IMR-90 (cell line): ENCODE measurements at regions not wholly inside any gene's neighbourhood (a gene's known extent, or its start where the extent isn't known, plus 50 kb on each side); places are given as distances from the start of the nearest gene placed in this dataset.

Experiments used
- ATAC-seq: fragments of 200-7000 bp; cut with Tn5 transposase; 2 replicates; pipeline ENCODE4 v1.9.1; 2020; ENCODE audit warnings: low read depth, mild to moderate bottlenecking, moderate library complexity
- BruUV-seq: library from RNA; stranded (reverse); fragments of 400-500 nt; replicated peaks from 2 replicates; lab custom pipeline; 2021; lab: Mats Ljungman, UMichigan
- CTCF ChIA-PET: fragments of 300-600 bp; formaldehyde crosslinking; extraction: SDS; loops from one replicate; lab custom pipeline; 2021; ENCODE audit warnings: antibody characterized with exemption; lab: Yijun Ruan, JAX
- POLR2A ChIA-PET: fragments of 300-600 bp; sonication (Branson Sonifier 250); formaldehyde crosslinking; loops from one replicate; lab custom pipeline; 2022; ENCODE audit warnings: antibody characterized with exemption; ENCODE audit not compliant: unreplicated experiment; lab: Charles Lee
- DNase-seq: peaks from one replicate; pipeline ENCODE4 v3.0.0; 2013
- H2AFZ ChIP-seq: replicated peaks from 2 replicates; pipeline ENCODE3; 2013; ENCODE audit warnings: low read length, mild to moderate bottlenecking; ENCODE audit not compliant: poor library complexity
- H2AK5ac ChIP-seq: 2 replicates; pipeline ENCODE4 v1.6.1; 2013; ENCODE audit warnings: low read depth, low read length, inconsistent platforms
- H2AK9ac ChIP-seq: replicated peaks from 2 replicates; pipeline ENCODE3; 2013; ENCODE audit warnings: mild to moderate bottlenecking, low read depth, low read length, moderate library complexity; ENCODE audit not compliant: poor library complexity
- H2BK120ac ChIP-seq: 2 replicates; pipeline ENCODE4 v1.6.1; 2013; ENCODE audit warnings: low read depth, low read length, inconsistent platforms
- H2BK15ac ChIP-seq: 3 replicates; pipeline ENCODE4 v1.6.1; 2013; ENCODE audit warnings: low read depth, low read length, inconsistent platforms
- H2BK20ac ChIP-seq: 2 replicates; pipeline ENCODE4 v1.6.1; 2013; ENCODE audit warnings: low read depth, mild to moderate bottlenecking, inconsistent platforms, low read length, moderate library complexity
- H2BK5ac ChIP-seq: 2 replicates; pipeline ENCODE4 v1.6.1; 2013; ENCODE audit warnings: mild to moderate bottlenecking, low read depth, low read length, inconsistent platforms; ENCODE audit not compliant: poor library complexity, severe bottlenecking
- H3K14ac ChIP-seq: replicated peaks from 2 replicates; pipeline ENCODE4 v1.6.1; 2013; ENCODE audit warnings: low read depth, low read length, inconsistent platforms
- H3K18ac ChIP-seq: 2 replicates; pipeline ENCODE4 v1.6.1; 2013; ENCODE audit warnings: low read depth, low read length, control low read depth
- H3K23ac ChIP-seq: 2 replicates; pipeline ENCODE4 v1.6.1; 2013; ENCODE audit warnings: low read depth, low read length, inconsistent platforms
- H3K27ac ChIP-seq: 2 replicates; pipeline ENCODE4 v1.5.1; 2013; ENCODE audit warnings: mild to moderate bottlenecking, control low read depth, low read length; ENCODE audit not compliant: insufficient read depth
- H3K27me3 ChIP-seq: 2 replicates; pipeline ENCODE4 v1.6.1; 2013; ENCODE audit warnings: low read length; ENCODE audit not compliant: control insufficient read depth, insufficient read depth
- H3K36me3 ChIP-seq: 2 replicates; pipeline ENCODE4 v1.6.1; 2013; ENCODE audit warnings: low read length, mixed read lengths; ENCODE audit not compliant: control insufficient read depth, insufficient read depth
- H3K4ac ChIP-seq: 2 replicates; pipeline ENCODE4 v1.6.1; 2013; ENCODE audit warnings: low read depth, low read length, inconsistent platforms
- H3K4me1 ChIP-seq: 2 replicates; pipeline ENCODE4 v1.6.1; 2013; ENCODE audit warnings: low read length, mixed read lengths; ENCODE audit not compliant: control insufficient read depth, insufficient read depth
- H3K4me2 ChIP-seq: 2 replicates; pipeline ENCODE4 v1.6.1; 2013; ENCODE audit warnings: low read depth, mild to moderate bottlenecking, control low read depth, low read length, moderate library complexity
- H3K4me3 ChIP-seq: 2 replicates; pipeline ENCODE4 v1.5.1; 2013; ENCODE audit warnings: low read depth, mild to moderate bottlenecking, control low read depth, low read length, moderate library complexity; ENCODE audit not compliant: insufficient read depth
- H3K56ac ChIP-seq: 2 replicates; pipeline ENCODE4 v1.6.1; 2013; ENCODE audit warnings: low read length, inconsistent platforms; ENCODE audit not compliant: insufficient read depth; ENCODE audit errors: extremely low read depth
- H3K79me1 ChIP-seq, 2 experiments: 2 replicates each; pipeline ENCODE4 v1.6.1; 2013; ENCODE audit warnings: low read length in 2 of 2, inconsistent platforms in 1 of 2, low read depth in 1 of 2
- H3K9ac ChIP-seq: 2 replicates; pipeline ENCODE4 v1.6.1; 2013; ENCODE audit warnings: low read depth, low read length, control low read depth
- H3K9me1 ChIP-seq: 2 replicates; pipeline ENCODE4 v1.6.1; 2013; ENCODE audit warnings: low read length, inconsistent platforms; ENCODE audit not compliant: insufficient read depth
- H3K9me3 ChIP-seq: 2 replicates; pipeline ENCODE4 v1.6.1; 2013; ENCODE audit warnings: low read length; ENCODE audit not compliant: control insufficient read depth, insufficient read depth
- H4K20me1 ChIP-seq: 2 replicates; pipeline ENCODE4 v1.6.1; 2013; ENCODE audit warnings: low read length, inconsistent platforms; ENCODE audit not compliant: insufficient read depth
- H4K5ac ChIP-seq: 2 replicates; pipeline ENCODE4 v1.6.1; 2013; ENCODE audit warnings: mild to moderate bottlenecking, low read depth, low read length, control low read depth
- H4K8ac ChIP-seq, 2 experiments: 2 replicates each; pipeline ENCODE4 v1.6.1; 2013; ENCODE audit warnings: low read depth in 2 of 2, low read length in 2 of 2, control low read depth in 1 of 2, inconsistent platforms in 1 of 2
- H4K91ac ChIP-seq: 2 replicates; pipeline ENCODE4 v1.6.1; 2013; ENCODE audit warnings: low read depth, low read length, inconsistent platforms; ENCODE audit not compliant: insufficient read depth
- BHLHE40 ChIP-seq: fragments of 150-350 bp; IDR thresholded peaks from 2 replicates; pipeline ENCODE4 v1.6.1; 2016; ENCODE audit warnings: mild to moderate bottlenecking, low read depth, low read length
- CEBPB ChIP-seq: IDR thresholded peaks from 2 replicates; pipeline ENCODE4 v1.6.1; 2012; ENCODE audit warnings: low read depth, low read length, improper control_type of control experiment
- CHD1 ChIP-seq: IDR thresholded peaks from 2 replicates; pipeline ENCODE4 v1.6.1; 2012; ENCODE audit warnings: low read depth, low read length, improper control_type of control experiment
- CTCF ChIP-seq: conservative IDR thresholded peaks from 2 replicates; pipeline ENCODE4 v1.5.1; 2012; ENCODE audit warnings: mild to moderate bottlenecking, low read depth, low read length, improper control_type of control experiment
- FOS ChIP-seq: fragments of 150-350 bp; IDR thresholded peaks from 2 replicates; pipeline ENCODE4 v1.6.1; 2016; ENCODE audit warnings: low read depth, low read length
- MAFK ChIP-seq: IDR thresholded peaks from 2 replicates; pipeline ENCODE4 v1.6.1; 2012; ENCODE audit warnings: low read depth, low read length, improper control_type of control experiment
- MAZ ChIP-seq: IDR thresholded peaks from 2 replicates; pipeline ENCODE4 v1.6.1; 2012; ENCODE audit warnings: low read depth, mild to moderate bottlenecking, low read length, improper control_type of control experiment, moderate library complexity, borderline replicate concordance
- MXI1 ChIP-seq: IDR thresholded peaks from 2 replicates; pipeline ENCODE4 v1.6.1; 2012; ENCODE audit warnings: low read depth, mild to moderate bottlenecking, low read length, moderate library complexity, borderline replicate concordance
- NFE2L2 ChIP-seq: fragments of 150-350 bp; IDR thresholded peaks from 2 replicates; pipeline ENCODE4 v1.6.1; 2016; ENCODE audit warnings: low read depth, mild to moderate bottlenecking, low read length
- RAD21 ChIP-seq: IDR thresholded peaks from 2 replicates; pipeline ENCODE4 v1.6.1; 2012; ENCODE audit warnings: low read length, improper control_type of control experiment
- RCOR1 ChIP-seq: IDR thresholded peaks from 2 replicates; pipeline ENCODE4 v1.6.1; 2012; ENCODE audit warnings: mild to moderate bottlenecking, low read length, improper control_type of control experiment; ENCODE audit not compliant: insufficient replicate concordance
- RFX5 ChIP-seq: IDR thresholded peaks from 2 replicates; pipeline ENCODE4 v1.8.0; 2012; ENCODE audit warnings: low read depth, mild to moderate bottlenecking, low read length, moderate library complexity
- SMC3 ChIP-seq: fragments of 150-350 bp; IDR thresholded peaks from 2 replicates; pipeline ENCODE4 v1.6.1; 2016; ENCODE audit warnings: low read depth, mild to moderate bottlenecking, antibody characterized with exemption, low read length, moderate library complexity
- USF2 ChIP-seq: fragments of 150-350 bp; IDR thresholded peaks from 2 replicates; pipeline ENCODE4 v1.6.1; 2017; ENCODE audit warnings: mild to moderate bottlenecking, antibody characterized with exemption, low read length, low read depth
- WGBS, 2 experiments: methylation state at CpG; one replicate each; pipeline versions ENCODE4 v1.1.5 to v1.1.7; 2013; ENCODE audit warnings: missing lambda C conversion rate in 2 of 2; ENCODE audit not compliant: insufficient read length in 1 of 2; ENCODE audit errors: extremely low coverage in 2 of 2; 5-methylcytosine and 5-hydroxymethylcytosine counted together
- dilution Hi-C: fragments of 300-500 bp; cut with HindIII; formaldehyde crosslinking; loops from one replicate; pipeline ENCODE4 v1.14.3; 2018; ENCODE audit warnings: low sequenced_read_pairs; ENCODE audit not compliant: unreplicated experiment
- in situ Hi-C: fragments of 300-500 bp; cut with MboI; formaldehyde crosslinking; loops from 3 replicates; pipeline ENCODE4 v1.14.3; 2019; ENCODE audit warnings: low sequenced_read_pairs, inconsistent platforms, mixed read lengths
- intact Hi-C: fragments of 100-400 bp; cut with micrococcal nuclease; formaldehyde crosslinking; loops from 2 replicates; pipeline ENCODE4 v1.10.0; 2022

GRCh38 chr15:77786956-77787355 is 154.2 kb upstream of the LINGO1 start:
- no peak overlapping the region for H4K91ac ChIP-seq
- ATAC-seq = no peak
- no peak overlapping the region for H2BK20ac ChIP-seq
- CTCF ChIA-PET = no interaction called here
- in situ Hi-C loops = no loop called here
- intact Hi-C loops = no loop called here
- no peak overlapping the region for H3K23ac ChIP-seq
- peaks cover 36% of the 10 kb centered on the region; the same call in 1 of the 2 replicates for H3K27me3 ChIP-seq
- H3K4ac ChIP-seq = no peak overlapping the region
- no peak overlapping the region for H2AK5ac ChIP-seq
- dilution Hi-C loops = no loop called here
- no peak overlapping the region for H2AFZ ChIP-seq
- no peak overlapping the region for H3K18ac ChIP-seq
- H2AK9ac ChIP-seq = no peak overlapping the region
- H3K27ac ChIP-seq = no peak overlapping the region
- no peak overlapping the region for H4K5ac ChIP-seq
- H2BK5ac ChIP-seq = no peak overlapping the region
- WGBS, 2 experiments = no CpG with 5 or more reads among the region's 12 CpGs
- no peaks in the 10 kb centered on the region for H3K36me3 ChIP-seq
- H3K14ac ChIP-seq = no peak overlapping the region
- no peaks in the 10 kb centered on the region for H3K9me1 ChIP-seq
- no peak overlapping the region for H4K8ac ChIP-seq
- POLR2A ChIA-PET = no interaction called here
- no peak overlapping the region for H2BK120ac ChIP-seq
- H3K4me1 ChIP-seq = no peaks in the 10 kb centered on the region
- no peaks in the 10 kb centered on the region for H4K20me1 ChIP-seq
- TF ChIP-seq USF2 (no peak), NFE2L2 (no peak), RCOR1 (no peak), CEBPB (no peak), MAZ (no peak), BHLHE40 (no peak), RAD21 (no peak), FOS (no peak), MXI1 (no peak), RFX5 (no peak), SMC3 (no peak), CHD1 (no peak), MAFK (no peak), CTCF (no peak)
- no TSS peak for BruUV-seq
- no peaks in the 10 kb centered on the region for H3K79me1 ChIP-seq
- DNase-seq = no peak
- H3K4me3 ChIP-seq = no peak overlapping the region
- no peak overlapping the region for H3K9ac ChIP-seq
- no peak overlapping the region for H3K4me2 ChIP-seq
- no peak overlapping the region for H3K56ac ChIP-seq
- H3K9me3 ChIP-seq = no peaks in the 10 kb centered on the region
- H2BK15ac ChIP-seq = no peak overlapping the region
